ENCODE measurements at regions not wholly inside any gene's neighbourhood (a gene's known extent, or its start where the extent isn't known, plus 50 kb on each side); places are given as distances from the start of the nearest gene placed in this dataset.

DNA sequence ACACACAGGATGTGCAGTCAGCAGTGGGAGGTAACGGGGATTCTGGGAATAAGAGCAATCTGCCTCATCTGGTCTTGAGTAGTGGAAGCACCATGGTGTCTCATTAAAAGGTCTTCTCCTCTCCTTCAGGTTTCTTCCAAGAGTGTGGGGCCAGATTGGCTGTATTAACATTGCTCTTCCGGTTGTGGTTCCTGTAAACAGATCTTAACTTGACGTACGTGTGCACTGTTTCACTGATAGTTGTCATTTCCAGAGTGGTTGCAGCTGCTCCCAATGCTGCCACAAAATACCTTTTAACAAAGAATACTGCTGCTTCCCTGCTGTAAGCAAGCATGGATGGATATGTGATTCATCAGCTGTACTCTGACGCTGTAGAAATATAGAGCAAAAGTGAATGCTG is 1443.4 kb upstream of the TENM3 start:
- in situ Hi-C loops (cut with HindIII; ENCODE audit: low pct_unique_long_range_greater_than_20kb, low sequenced_read_pairs), result no loop called here
- TF ChIP-seq JUND (IDR thresholded peaks at IDR 0.05; ENCODE audit: low read depth), result no peak
- DNase-seq (ENCODE audit: low read depth in 1 of 2, low spot score in 1 of 2), result no peak

GRCh38 chr4:180805101-180805500 is 1438.1 kb upstream of the TENM3 start:
- in situ Hi-C loops (cut with HindIII; ENCODE audit: low pct_unique_long_range_greater_than_20kb, low sequenced_read_pairs), result no loop called here
- DNase-seq (ENCODE audit: low read depth in 1 of 2, low spot score in 1 of 2), result no peak
- TF ChIP-seq JUND (IDR thresholded peaks at IDR 0.05; ENCODE audit: low read depth), result no peak

GRCh38 chr4:180808862-180809261 is 1434.3 kb upstream of the TENM3 start:
- DNase-seq (ENCODE audit: low read depth in 1 of 2, low spot score in 1 of 2), result no peak
- in situ Hi-C loops (cut with HindIII; ENCODE audit: low pct_unique_long_range_greater_than_20kb, low sequenced_read_pairs), result no loop called here
- no peak for TF ChIP-seq JUND (IDR thresholded peaks at IDR 0.05; ENCODE audit: low read depth)

- TF ChIP-seq JUND (IDR thresholded peaks at IDR 0.05; ENCODE audit: low read depth), result no peak
- no peak for DNase-seq (ENCODE audit: low read depth in 1 of 2, low spot score in 1 of 2)
- in situ Hi-C loops (cut with HindIII; ENCODE audit: low pct_unique_long_range_greater_than_20kb, low sequenced_read_pairs), result no loop called here
Observed at GRCh38 chr4:180809439-180809838, 1433.8 kb upstream of the TENM3 start.

- no peak for TF ChIP-seq JUND (IDR thresholded peaks at IDR 0.05; ENCODE audit: low read depth)
- DNase-seq (ENCODE audit: low read depth in 1 of 2, low spot score in 1 of 2), result no peak
- in situ Hi-C loops (cut with HindIII; ENCODE audit: low pct_unique_long_range_greater_than_20kb, low sequenced_read_pairs), result no loop called here
Observed at GRCh38 chr4:180810581-180810980, 1432.6 kb upstream of the TENM3 start.

DNA sequence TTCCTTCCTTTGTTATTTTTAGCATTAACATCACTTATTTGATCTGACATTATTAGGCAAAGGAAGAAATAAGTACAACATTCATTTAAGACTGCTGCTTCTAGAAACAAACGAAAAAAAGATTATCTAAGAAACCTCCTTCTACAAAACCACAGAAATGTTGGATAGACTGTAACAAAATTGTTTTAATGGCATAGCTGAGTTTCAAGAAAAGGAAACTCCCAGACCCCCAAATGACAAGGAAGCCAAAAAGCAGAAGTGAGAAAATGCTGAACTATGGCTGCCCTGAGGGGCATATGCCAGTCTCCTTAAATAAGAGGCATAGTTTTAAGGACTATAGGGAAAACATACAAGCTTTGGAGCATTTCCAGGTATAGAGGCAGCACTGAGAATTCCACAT is 1431.6 kb upstream of the TENM3 start:
- no peak for DNase-seq (ENCODE audit: low read depth in 1 of 2, low spot score in 1 of 2)
- in situ Hi-C loops (cut with HindIII; ENCODE audit: low pct_unique_long_range_greater_than_20kb, low sequenced_read_pairs), result no loop called here

DNA sequence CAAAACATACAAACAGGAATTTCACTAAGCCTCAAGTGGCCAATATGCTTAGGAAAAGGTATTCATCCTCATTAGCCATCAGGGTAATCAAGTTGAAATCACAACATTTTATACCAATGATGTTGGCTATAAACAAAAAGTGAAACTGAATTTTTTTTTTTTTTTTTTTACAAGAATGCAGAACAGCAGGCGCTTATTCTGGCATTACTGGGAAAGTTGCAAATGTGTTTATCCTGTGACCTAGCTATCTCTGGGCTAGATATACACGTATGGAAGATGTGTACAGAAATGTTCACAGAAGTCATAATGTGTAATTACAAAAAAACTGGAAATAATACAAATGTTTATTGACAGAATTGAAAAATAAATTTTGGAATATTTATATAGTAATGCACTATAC is 1430.4 kb upstream of the TENM3 start:
- DNase-seq (ENCODE audit: low read depth in 1 of 2, low spot score in 1 of 2), result no peak
- in situ Hi-C loops (cut with HindIII; ENCODE audit: low pct_unique_long_range_greater_than_20kb, low sequenced_read_pairs), result no loop called here
- no peak for TF ChIP-seq JUND (IDR thresholded peaks at IDR 0.05; ENCODE audit: low read depth)

More for the DNA sequence above, 1431.6 kb upstream of the TENM3 start:
- no peak for TF ChIP-seq JUND (IDR thresholded peaks at IDR 0.05; ENCODE audit: low read depth)

- no peak for DNase-seq (ENCODE audit: low read depth in 1 of 2, low spot score in 1 of 2)
- TF ChIP-seq JUND (IDR thresholded peaks at IDR 0.05; ENCODE audit: low read depth), result no peak
- in situ Hi-C loops (cut with HindIII; ENCODE audit: low pct_unique_long_range_greater_than_20kb, low sequenced_read_pairs), result no loop called here
Observed at GRCh38 chr4:180814875-180815417, 1428.3 kb upstream of the TENM3 start.

GRCh38 chr4:180817529-180817928 is 1425.7 kb upstream of the TENM3 start:
- in situ Hi-C loops (cut with HindIII; ENCODE audit: low pct_unique_long_range_greater_than_20kb, low sequenced_read_pairs), result no loop called here
- no peak for DNase-seq (ENCODE audit: low read depth in 1 of 2, low spot score in 1 of 2)
- TF ChIP-seq JUND (IDR thresholded peaks at IDR 0.05; ENCODE audit: low read depth), result no peak

DNA sequence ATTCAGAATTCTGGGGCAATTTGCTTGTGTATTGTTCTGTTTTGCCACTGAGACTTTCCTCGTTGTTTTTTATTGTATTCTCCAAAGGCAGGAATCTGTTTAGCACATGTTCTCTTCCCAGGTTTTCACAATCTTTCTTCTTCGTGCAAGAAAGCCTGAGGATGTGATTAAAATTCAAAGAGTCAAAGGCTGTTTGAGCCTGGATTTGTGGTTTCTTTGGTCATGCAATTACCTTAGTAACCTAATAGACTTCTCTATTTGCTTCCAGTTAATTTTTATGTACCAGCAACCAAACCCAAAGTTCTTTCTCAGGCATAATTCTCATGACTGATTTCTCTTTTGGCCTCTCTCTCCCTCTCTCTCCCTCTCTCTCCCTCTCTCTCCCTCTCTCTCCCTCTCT is 1420.1 kb upstream of the TENM3 start:
- in situ Hi-C loops (cut with HindIII; ENCODE audit: low pct_unique_long_range_greater_than_20kb, low sequenced_read_pairs), result no loop called here
- TF ChIP-seq JUND (IDR thresholded peaks at IDR 0.05; ENCODE audit: low read depth), result no peak
- no peak for DNase-seq (ENCODE audit: low read depth in 1 of 2, low spot score in 1 of 2)

DNA sequence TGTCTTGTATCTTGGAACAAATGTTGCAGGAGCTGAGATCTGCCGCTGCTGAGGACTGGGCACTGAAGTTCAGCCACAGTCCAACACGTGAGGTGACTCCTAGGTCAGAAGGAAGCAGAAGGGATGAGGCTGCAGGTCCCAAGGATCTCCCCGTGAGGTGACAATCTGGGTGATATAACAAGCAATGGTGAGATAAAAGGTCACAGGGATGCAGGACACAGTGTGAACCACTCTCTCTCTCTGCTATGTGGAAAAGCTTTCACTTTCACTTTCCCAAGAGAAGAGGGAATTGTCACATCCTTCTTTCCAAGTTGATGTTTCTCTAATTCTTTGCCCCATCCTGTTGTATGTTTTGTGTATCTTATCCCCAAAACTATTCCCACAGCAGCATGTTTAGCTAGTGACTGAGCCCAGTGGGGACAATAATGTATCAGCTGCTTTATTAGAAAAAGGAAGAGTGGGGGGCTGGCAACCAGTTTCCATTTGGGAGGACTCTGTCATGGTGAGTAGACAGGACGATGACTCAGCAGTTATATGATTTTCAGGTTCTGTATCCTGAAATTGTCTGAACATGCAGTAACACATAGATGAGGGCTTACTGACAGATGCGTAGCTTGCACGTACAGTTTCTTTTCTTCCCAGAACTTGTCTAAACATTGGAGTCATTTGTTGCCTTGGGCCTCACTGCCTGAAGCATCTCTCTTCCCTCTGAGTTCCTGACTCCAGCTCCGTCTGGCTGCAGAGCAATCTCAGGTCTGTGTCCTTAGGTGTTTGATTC is 1415.8 kb upstream of the TENM3 start:
- TF ChIP-seq JUND (IDR thresholded peaks at IDR 0.05; ENCODE audit: low read depth), result no peak
- peak in 1 of 2 experiments; percentile 16 for DNase-seq (ENCODE audit: low read depth in 1 of 2, low spot score in 1 of 2)
- in situ Hi-C loops (cut with HindIII; ENCODE audit: low pct_unique_long_range_greater_than_20kb, low sequenced_read_pairs), result no loop called here

- DNase-seq (ENCODE audit: low read depth in 1 of 2, low spot score in 1 of 2), result peak in 1 of 2 experiments; percentile 75
- no peak for TF ChIP-seq JUND (IDR thresholded peaks at IDR 0.05; ENCODE audit: low read depth)
- in situ Hi-C loops (cut with HindIII; ENCODE audit: low pct_unique_long_range_greater_than_20kb, low sequenced_read_pairs), result no loop called here
Observed at GRCh38 chr4:180828455-180829018, 1414.7 kb upstream of the TENM3 start.

- in situ Hi-C loops (cut with HindIII; ENCODE audit: low pct_unique_long_range_greater_than_20kb, low sequenced_read_pairs), result no loop called here
- DNase-seq (ENCODE audit: low read depth in 1 of 2, low spot score in 1 of 2), result peak in 1 of 2 experiments; percentile 22
- no peak for TF ChIP-seq JUND (IDR thresholded peaks at IDR 0.05; ENCODE audit: low read depth)
Observed at GRCh38 chr4:180832073-180832472, 1411.1 kb upstream of the TENM3 start.
